Hematopoietic multipotent progenitor cell treated with erythropoietin and hydrocortisone succinate and interleukin-3 and kit ligand, for 17 days (in vitro differentiated cells): ENCODE measurements at regions not wholly inside any gene's neighbourhood (a gene's known extent, or its start where the extent isn't known, plus 50 kb on each side); places are given as distances from the start of the nearest gene placed in this dataset.

ENCODE experiments used
- DNase-seq: peaks from one replicate; pipeline ENCODE4 v3.0.0-alpha.2; 2015; ENCODE audit warnings: low spot score

DNA sequence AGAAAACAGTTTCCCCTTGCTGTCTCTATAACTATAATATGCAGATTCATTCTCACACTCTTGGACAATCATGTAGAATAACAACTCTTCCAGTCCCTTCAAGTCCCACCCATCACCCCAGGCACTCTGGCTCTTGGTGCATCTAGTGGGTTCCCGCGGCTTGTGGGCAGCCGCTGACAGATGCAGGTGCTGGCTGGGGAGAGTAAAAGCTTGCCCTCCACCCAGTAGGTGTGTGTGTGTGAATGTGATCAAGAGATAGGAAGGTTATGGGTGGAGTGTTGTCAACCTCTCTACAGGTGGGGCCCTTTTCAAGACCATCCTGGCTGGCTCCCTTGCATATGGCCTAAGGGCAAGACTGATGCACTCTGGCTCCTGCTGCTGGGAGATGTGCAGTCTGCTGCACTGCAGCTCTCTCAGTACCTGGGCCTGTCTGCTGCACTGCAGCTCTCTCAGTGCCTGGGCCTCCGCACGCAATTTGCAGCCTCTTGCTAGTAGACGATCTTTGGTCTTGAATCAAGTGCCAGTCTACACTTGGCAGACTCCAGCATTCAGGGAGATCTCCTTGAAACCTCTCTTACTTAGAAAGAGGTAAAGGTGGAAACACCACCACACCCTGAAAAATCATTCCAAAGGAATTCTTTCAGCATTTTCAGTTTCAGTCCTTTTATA, 189.7 kb upstream of the GDNF start:
- no peak for DNase-seq

DNA sequence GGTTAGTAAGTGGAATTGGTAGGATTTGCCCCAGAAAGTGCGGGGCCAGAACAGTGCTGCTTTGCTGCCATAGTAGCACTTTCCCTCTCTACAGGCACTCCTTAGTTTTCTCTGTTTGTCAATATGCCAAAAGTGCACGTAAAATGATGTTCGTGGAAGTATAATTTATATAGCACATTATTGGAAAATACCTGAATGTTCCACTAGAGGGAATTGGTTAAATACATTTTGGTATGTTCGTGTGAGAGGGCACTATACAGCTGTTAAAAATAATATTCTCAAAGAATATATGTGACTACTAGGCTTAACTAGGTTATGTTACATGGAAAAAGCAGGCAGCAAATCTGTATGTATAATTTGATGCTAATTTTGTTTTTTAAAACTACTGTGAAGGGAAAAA, 184.0 kb upstream of the GDNF start:
- no peak for DNase-seq

DNA sequence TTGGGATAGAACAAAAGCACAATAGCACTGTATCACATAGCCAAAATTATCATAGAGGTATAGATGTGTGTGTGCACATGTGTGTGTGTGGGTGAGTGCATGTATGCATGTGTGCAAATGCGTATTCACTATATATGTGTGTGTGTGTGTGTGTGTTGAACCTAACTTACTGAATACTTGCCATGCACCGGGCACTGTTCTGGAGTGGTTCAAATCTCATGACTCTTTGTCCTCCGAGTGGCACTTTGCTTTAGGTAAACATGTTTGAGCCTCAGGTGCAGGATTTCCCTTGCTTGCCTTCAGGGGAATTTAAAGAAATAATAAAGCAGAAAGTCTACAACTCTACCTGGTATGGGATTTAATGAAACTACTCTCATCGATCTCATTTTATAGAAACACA, 183.5 kb upstream of the GDNF start:
- no peak for DNase-seq

DNA sequence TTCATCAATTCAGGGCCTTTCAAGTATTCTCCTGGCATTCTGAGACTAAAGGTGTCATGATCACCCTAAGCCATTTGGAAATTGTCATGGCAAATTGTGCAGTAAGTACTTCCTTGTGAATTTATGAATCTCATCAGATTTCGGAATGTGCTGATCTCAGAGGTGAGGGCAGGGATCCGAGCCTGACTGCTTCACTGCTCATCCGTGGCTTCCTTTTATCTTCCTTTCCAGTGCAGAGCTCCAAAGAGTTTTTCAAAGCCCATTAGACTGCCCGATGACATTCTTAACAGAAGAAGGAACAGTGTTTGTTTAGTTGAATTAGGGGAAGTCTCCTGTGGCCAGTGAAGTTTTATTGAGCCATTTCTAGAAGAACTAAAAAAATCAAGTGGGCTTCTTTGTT, 182.8 kb upstream of the GDNF start:
- no peak for DNase-seq

DNA sequence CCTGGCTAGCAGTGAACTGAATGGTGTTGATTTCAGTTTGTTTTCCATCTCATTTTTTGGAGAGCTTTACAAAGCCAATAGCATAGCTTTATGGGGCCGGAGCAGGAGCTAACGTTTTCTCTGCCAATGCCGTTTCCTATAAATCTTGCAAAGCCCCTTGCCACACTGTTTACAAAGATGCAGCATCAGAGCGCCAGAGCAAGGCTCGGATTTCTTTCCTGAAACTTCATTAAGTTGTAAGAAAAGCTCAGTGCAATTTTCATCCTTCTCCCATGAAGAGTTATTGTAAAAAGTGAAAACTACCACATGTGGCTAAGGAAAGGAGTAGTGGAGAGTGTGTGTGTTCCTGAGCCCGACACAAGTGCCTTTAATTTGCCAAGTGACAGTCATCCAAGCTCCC, 178.2 kb upstream of the GDNF start:
- DNase-seq, result no peak

DNA sequence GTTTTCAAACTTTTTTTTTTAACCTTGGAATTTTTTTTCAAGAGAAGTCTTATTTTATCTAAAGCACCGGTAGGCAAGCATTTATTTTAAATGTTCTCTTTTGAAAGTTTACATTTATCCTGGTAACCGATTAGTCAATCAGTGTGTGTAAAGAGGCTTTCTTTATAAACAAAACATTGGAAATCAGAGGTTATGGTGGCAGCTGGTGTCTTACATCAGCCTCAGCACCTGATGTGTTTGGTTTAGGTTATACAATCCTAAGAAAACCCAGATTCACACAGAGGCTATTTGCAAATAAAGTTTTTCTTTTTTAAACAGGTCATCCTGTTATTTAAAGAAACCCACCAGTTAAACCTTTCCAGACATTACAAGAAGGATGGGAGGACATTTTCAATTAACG, 173.3 kb upstream of the GDNF start:
- no peak for DNase-seq

DNA sequence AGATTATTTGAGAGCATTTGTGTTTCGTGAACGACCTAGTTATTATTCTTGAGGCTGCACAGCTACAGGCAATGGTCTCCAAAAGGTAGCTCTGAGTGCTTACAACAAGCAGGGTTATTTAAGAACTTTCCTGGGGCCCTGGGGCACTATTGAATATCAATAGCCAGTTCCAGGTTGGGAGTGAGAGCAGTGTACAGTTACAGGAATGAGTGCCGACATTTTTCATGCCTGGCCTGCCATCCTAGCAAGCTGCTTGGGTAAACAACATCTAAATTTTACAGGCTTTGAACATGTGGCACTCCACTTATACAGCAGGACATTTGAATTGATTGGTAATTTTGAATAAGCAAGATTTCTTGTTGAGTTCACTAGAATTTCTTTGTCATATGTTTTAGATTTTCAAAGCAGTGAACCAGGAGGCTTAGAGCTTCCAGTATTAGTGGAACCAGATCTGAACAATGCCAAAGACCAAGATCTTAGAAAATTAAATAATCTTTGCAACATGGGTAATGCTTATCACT, 171.9 kb upstream of the GDNF start:
- DNase-seq, result no peak

DNA sequence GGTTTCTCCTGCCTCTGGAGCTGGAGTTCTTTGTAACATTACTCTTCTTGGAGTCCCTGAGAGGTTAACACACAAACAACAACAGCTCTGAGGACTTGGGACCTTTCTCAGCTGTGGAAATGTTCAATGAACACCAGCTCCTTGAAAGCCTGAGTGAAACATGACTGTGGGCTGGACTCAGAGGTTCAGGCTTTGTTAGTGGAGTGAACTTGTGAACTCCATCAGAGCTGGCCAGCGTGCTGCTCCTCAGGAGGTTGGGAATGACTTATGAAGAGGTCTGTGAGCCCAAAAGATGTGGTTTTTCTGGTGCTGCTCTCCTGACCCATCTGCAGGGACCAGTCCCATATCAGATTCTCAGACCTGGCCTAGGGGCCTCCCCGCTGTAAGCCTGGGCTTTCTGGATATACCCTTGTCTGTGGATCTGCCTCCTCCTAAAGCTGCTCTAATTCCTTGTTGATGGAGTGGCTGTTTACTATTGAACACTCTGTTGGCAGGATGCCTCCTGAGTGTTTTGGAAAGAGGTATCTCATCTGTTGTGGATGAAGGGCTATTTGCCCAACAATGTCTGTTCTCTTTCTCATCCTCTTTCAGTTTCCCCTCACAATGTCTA, 170.0 kb upstream of the GDNF start:
- no peak for DNase-seq

DNA sequence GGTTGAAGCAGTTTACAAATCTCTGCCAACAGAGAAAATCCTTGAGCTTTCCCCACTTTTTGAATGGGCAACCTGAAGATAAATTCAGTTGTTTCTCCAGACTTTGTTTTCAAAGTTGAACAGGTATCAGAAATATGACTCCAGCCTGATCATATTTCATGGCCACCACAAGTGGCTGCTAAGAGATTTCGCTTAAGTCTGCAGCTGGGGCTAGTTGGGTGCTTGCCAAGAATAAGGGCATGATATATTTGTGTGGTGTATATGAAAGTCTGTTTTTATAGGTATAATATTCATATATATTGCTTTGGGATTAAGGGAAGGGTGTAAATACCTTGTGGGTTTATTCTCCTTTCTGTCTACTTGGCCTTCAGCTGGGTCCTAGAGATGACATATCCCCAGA, 168.4 kb upstream of the GDNF start:
- no peak for DNase-seq

DNA sequence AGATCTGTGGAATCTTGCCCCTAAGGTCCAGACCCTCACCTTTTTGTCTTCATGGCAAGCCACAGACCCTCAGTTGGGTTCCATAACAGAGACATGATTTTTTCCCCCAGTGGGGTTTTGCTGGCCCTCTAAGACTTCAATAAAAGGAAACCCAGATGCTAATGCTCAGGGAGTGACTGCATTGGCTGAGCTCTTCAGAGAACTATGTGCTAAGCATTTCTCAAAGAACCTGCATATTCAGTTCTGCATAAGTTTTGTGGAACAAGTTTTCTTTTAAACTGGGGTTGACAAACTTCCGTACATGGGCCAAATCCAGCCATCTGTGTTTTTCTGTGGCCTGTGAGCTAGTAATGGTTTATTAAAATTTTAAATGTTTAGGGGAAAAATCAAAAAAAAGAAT, 159.8 kb upstream of the GDNF start:
- no peak for DNase-seq

DNA sequence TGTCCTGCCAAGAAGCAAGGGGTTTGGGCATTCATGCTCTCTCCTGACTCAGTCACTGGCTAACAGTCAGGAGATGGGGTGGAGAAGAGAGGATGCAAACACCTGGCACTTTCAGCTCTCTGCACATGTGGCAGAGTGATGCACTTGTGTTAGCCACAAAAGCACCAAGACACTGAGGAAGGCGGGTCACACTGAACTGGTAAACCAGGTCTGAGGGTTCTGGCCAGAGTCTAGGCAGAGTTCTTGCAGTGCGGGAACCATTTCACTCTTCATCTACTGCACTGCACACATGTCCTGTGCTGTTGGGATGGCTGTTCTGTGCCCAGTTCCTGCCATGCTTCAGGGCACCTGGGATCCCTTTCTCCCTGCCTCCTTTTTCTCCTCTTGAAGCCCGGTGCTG, 157.1 kb upstream of the GDNF start:
- no peak for DNase-seq

DNA sequence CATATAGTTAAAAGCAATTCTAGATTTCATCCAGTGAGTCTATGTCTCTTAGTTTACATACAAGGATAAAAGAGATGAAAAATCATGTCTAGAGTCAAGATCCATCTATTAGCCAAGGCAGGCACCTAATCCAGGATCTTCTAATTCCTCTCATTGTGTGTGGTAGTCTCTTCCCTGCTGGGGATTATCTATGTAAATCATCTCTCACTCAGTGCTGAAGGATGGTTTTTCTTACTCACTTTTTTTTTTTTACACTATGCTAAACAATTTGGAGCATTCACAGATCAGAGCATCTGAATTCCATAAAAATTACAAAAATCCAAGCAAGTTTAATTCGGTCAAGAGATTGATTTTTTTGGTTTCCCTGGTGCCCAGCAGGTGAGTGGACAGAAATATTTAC, 154.9 kb upstream of the GDNF start:
- DNase-seq, result no peak

DNA sequence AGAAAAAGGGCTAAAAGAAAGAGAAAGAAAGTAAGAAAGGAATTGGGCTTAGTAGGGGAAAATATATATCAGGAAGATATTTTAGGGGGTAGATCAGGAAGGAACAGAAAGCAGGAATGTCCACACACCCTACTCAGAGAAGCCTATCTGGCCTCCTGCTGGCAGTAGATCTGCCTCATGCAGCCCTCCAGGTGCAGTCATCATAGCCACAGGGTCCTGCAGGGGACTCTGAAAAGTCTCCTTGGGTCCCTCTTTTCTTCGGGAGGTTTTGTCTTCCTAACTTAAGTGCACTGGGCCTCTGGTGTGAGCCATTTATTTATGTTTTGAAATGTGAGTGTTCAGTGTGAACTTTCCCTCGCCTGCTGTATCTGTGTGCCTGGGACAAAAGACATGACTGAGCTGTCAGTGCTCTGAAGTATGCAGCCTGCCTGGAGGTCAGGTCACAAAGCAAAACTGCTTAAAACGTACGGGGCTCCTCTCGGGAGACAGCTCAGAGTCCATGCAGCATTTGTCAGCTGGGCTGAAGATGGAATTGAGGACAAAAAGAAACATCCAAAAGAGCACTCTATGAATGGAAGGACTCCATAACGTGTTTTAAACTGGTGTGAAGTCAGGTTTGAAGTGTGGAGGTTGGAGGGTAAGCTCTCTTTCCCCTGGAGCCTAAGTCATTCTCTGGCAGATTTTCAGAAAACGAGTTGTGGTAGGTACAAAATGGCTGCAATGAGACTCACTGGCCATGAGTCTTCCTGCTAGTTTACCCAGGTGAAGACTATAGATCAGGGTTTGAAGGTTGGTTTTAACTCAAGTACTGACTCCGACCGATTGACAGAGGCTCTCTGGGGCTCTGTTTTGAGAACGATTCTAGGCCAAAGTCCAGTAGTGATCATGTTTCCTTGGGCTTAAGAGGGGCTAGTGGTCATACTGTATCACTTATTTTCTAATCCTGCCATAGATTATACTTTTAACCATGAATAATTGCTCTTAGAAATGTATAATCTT, 151.8 kb upstream of the GDNF start:
- no peak for DNase-seq

DNA sequence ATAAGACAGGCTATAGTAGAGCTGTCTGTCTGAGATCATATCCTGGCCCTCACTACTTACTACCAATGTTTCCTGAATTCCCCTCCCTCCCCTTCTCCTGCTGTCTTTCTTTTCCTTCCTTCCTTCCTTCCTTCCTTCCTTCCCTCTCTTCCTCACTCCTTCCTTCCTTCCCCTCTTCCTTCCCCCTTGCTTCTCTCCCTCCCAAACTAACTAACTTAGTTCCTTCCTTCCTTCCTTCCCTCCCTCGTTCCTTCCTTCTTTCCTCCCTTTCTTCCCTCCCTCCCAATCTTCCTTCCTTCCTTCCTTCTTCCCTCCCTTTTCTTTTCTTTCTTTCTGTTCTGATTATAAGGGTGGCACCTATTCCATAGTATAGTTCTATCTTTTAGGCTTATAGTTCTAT, 150.0 kb upstream of the GDNF start:
- DNase-seq, result no peak

DNA sequence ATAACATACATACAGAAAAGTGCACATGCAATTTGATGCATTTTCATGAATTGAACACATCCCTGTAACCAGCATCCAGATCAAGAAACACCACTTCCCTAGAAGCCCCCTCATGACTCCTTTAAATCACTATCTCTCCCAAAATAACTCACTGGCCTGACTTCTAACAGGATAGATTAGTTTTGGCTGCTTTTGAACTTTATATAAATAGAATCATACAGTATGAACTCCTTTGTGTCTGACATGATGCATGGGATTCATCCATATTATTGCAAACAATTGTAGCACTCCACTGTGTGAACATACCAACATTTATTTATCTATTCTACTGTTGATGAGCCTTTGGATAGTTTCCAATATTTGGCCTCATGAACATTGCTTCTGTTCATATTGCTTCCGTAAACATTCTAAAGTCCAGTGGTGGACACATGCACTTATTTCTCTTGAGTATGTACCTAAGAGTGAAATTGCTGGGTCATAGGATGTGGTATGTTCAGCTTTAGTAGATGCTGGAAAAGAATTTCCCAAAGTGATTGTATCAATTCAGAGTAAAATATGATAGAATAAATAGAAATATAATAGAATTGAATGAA, 148.7 kb upstream of the GDNF start:
- no peak for DNase-seq

DNA sequence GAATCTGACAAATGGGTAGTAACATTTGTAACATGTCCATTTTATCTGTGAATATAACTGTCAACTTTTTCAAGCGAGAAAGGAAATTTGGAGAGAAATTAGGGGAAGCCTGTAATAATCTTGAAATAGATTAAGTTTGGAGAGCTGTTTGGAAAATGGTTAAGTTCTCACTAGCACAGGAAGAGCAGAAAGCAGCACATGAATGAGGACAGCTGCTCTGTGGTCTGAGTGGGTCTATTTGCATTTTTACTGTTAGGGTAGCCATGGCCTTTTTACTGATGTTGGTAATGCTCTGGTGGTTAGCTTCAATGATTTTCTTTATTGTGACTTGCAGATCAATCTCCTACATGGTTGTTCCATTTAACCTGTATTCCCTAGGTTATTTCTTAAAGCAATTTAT, 144.5 kb upstream of the GDNF start:
- DNase-seq, result no peak

DNA sequence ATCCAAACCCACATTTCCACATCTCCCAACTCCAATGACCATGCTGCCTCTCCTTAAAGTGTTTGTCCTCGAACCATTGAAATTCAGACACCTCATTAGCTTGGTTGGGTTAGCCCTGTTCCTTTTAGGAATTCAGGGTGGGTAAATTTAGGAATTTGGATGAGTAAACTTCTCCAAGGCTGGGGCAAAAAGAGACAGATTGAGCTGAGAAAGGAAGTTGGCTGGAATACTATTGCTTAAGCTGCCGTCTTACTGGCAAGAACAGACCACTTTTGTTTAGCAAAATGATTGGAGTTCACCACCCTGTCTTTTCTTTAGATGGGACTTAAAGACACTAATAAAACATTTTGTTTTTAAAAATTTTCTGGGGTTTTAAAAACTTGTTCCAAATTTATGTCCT, 143.6 kb upstream of the GDNF start:
- no peak for DNase-seq

DNA sequence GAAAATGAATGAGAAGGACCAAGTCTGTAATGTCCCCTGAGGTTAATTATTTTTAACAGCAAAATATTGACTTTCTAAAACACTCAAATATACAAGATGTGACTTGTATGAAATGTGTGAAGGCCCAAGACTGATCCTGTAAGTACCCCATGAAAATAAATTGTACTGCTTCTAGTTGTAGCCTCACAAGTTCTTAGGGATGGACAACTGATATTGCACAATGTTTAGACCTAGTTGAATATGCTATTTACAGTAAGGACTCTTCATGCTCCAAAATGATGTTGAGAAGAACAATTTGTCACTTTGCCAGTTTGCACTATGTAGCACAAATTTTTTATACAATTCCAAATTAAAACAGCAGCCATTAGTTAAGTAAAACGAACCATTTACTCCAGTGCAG, 139.7 kb upstream of the GDNF start:
- DNase-seq, result no peak

DNA sequence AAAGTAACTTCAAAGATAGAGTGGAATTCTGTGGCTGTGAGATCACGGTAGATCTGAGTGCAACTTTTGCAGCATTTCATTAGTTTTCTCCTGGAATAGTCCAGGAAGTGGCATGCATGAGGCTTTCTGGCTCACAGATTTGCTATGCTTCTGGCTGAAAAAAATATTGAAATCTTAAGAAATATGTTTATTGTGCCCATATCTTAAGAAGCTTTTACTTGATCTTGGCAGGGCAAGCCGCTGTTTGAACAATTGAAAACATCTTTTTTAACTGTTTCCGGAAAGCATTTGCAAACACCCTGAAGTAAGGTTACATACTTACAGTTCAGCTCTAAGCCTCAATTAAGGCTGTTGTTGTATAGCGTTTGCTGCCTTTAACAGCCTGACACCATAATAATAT, 135.7 kb upstream of the GDNF start:
- DNase-seq, result no peak

DNA sequence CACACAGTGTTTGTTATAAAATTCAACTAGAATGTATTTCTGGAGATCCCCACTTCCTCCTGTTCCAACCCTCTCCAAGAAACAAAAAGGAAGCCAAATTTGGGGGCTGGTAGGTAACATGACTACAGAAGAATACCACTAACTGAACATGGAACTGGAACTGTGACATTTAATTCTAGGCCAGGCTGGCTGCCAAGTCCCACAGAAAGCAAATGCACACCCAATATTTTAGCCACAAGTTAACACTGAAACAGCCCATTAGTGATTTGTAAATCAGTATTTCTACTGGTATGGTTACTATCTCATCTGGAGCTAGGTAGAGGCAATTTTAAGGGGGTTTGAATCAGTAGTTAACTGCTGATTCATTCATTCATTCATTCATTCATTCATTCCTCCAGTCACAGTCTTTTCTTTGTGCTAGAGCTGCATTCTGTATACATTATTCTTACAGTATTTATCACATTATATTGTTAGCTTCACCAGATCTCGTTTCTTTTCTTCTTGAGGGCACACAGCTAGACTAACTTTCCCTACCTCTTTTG, 131.7 kb upstream of the GDNF start:
- DNase-seq, result no peak

DNA sequence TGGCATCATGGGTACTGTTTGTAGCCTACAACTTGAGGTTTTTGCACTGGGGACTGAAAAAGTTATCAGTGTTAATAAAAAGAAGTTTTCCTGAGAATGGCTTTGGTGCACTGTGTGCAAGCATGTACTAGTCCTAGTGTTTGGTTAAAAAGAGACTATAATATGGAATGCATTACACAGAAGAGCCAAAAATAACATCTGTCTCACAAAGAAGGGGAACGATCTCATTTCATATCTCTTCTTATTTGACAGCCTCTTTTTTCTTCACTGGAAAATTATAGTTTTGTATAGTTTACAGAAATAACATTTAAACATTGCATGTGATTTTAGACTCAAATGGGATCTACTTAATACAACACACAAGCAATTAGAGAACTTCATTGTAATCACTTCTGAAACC, 127.0 kb upstream of the GDNF start:
- no peak for DNase-seq

DNA sequence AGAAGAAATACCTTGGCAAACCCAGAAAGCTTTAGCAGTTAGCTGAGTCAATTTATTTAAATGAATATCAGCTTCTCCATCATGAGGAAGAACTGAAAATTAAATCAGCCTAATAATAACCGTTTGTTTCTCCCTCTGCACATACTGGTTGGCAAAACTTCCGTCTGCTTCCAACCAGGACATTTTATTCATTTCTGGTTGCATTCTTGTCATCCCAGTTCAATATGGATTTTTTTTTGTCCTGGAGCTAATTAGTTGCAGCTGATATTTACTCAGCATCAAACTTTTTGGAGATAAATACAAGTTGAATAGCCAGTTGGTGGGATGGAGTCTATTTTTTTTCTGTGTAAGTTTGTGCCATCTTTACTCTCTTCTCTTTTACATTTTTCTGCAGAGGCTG, 126.5 kb upstream of the GDNF start:
- DNase-seq, result no peak
